ENCODE measurements at regions not wholly inside any gene's neighbourhood (a gene's known extent, or its start where the extent isn't known, plus 50 kb on each side); places are given as distances from the start of the nearest gene placed in this dataset.

GRCh38 chr18:43563780-43564179 is 286.5 kb upstream of the SYT4 start:
- 33% methylated on average over 3 of the region's 3 CpGs for WGBS
- Histone ChIP-seq H3K27ac (no peak overlapping the region), H3K4me1 (no peaks in the 10 kb centered on the region), H3K4me3 (no peak overlapping the region), H3K9me3 (no peaks in the 10 kb centered on the region), H3K27me3 (no peaks in the 10 kb centered on the region), H3K36me3 (no peaks in the 10 kb centered on the region)
- TF ChIP-seq POLR2A (IDR thresholded peaks at IDR 0.05) (no peak), EP300 (IDR thresholded peaks at IDR 0.05) (no peak), POLR2AphosphoS5 (IDR thresholded peaks at IDR 0.05) (no peak), CTCF (IDR thresholded peaks at IDR 0.05) (no peak)
- no peak for DNase-seq (ENCODE audit: low spot score in 2 of 2)

GRCh38 chr18:43570593-43570992 is 293.3 kb upstream of the SYT4 start:
- Histone ChIP-seq H3K27ac (no peak overlapping the region), H3K27me3 (no peaks in the 10 kb centered on the region), H3K9me3 (no peaks in the 10 kb centered on the region), H3K4me1 (peaks cover 3% of the 10 kb centered on the region), H3K36me3 (no peaks in the 10 kb centered on the region), H3K4me3 (no peak overlapping the region)
- 94% methylated on average over 4 of the region's 4 CpGs for WGBS
- TF ChIP-seq POLR2AphosphoS5 (IDR thresholded peaks at IDR 0.05): no peak
- TF ChIP-seq CTCF (IDR thresholded peaks at IDR 0.05): no peak
- TF ChIP-seq EP300 (IDR thresholded peaks at IDR 0.05): no peak
- no peak for TF ChIP-seq POLR2A (IDR thresholded peaks at IDR 0.05)
- DNase-seq (ENCODE audit: low spot score in 2 of 2): no peak

GRCh38 chr18:43571078-43571689 is 293.9 kb upstream of the SYT4 start:
- no peaks in the 10 kb centered on the region for H3K9me3 ChIP-seq
- no peak overlapping the region for H3K4me3 ChIP-seq
- H3K4me1 ChIP-seq: peaks cover 3% of the 10 kb centered on the region
- H3K36me3 ChIP-seq: no peaks in the 10 kb centered on the region
- no peak overlapping the region for H3K27ac ChIP-seq
- no peak for TF ChIP-seq EP300 (IDR thresholded peaks at IDR 0.05)
- TF ChIP-seq CTCF (IDR thresholded peaks at IDR 0.05): peak; percentile 48 to 51
- DNase-seq (ENCODE audit: low spot score in 2 of 2): no peak
- 23% methylated on average over 4 of the region's 4 CpGs for WGBS
- no peaks in the 10 kb centered on the region for H3K27me3 ChIP-seq

GRCh38 chr18:43572163-43572562 is 294.9 kb upstream of the SYT4 start:
- TF ChIP-seq EP300 (IDR thresholded peaks at IDR 0.05) (no peak), POLR2A (IDR thresholded peaks at IDR 0.05) (no peak), POLR2AphosphoS5 (IDR thresholded peaks at IDR 0.05) (no peak), CTCF (IDR thresholded peaks at IDR 0.05) (no peak)
- H3K4me3 ChIP-seq: no peak overlapping the region
- H3K27me3 ChIP-seq: no peaks in the 10 kb centered on the region
- WGBS: 71% methylated on average over 2 of the region's 2 CpGs
- H3K9me3 ChIP-seq: no peaks in the 10 kb centered on the region
- no peaks in the 10 kb centered on the region for H3K36me3 ChIP-seq
- DNase-seq (ENCODE audit: low spot score in 2 of 2): no peak
- H3K4me1 ChIP-seq: peaks cover 3% of the 10 kb centered on the region
- no peak overlapping the region for H3K27ac ChIP-seq

GRCh38 chr18:43574974-43575373 is 297.7 kb upstream of the SYT4 start:
- H3K36me3 ChIP-seq: no peaks in the 10 kb centered on the region
- 50% methylated on average over 3 of the region's 3 CpGs for WGBS
- H3K27me3 ChIP-seq: no peaks in the 10 kb centered on the region
- H3K9me3 ChIP-seq: no peaks in the 10 kb centered on the region
- TF ChIP-seq POLR2A (IDR thresholded peaks at IDR 0.05): no peak
- TF ChIP-seq CTCF (IDR thresholded peaks at IDR 0.05): no peak
- TF ChIP-seq POLR2AphosphoS5 (IDR thresholded peaks at IDR 0.05): no peak
- no peak for TF ChIP-seq EP300 (IDR thresholded peaks at IDR 0.05)
- DNase-seq (ENCODE audit: low spot score in 2 of 2): no peak
- H3K27ac ChIP-seq: no peak overlapping the region
- no peak overlapping the region for H3K4me3 ChIP-seq
- H3K4me1 ChIP-seq: peaks cover 3% of the 10 kb centered on the region

Data from suprapubic skin (tissue), 4 donors.